HG02938 (cell line): ENCODE measurements at regions not wholly inside any gene's neighbourhood (a gene's known extent, or its start where the extent isn't known, plus 50 kb on each side); places are given as distances from the start of the nearest gene placed in this dataset.

Source experiments
- ATAC-seq: cut with Tn5 transposase; IDR thresholded peaks from one replicate; pipeline ENCODE4 v1.9.1; 2021; ENCODE audit warnings: mild to moderate bottlenecking, moderate library complexity; ENCODE audit not compliant: unreplicated experiment

- ATAC-seq: no peak
Observed at GRCh38 chrX:22650691-22651090, 349.1 kb upstream of the DDX53 start.

DNA sequence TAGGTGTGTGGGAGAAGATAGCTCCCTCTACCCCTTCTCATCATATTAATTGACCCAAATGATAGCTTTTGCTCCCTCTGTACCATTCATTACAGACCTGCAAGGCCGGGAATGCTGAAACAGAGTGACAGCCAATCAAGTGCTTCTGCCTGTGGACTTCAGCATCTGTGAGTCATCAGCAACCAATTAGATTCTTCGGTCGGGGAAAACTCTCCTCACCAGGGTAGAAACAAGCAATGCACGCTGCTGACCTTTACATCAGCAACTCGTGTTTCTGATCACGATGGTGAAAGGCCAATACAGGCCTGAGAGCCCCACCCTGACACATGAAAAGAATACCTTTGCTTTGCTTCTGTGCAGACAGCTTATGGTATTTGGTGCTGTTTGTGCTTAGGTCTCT lies 347.2 kb upstream of the DDX53 start:
- no peak for ATAC-seq

GRCh38 chrX:22660756-22661155 lies 339.0 kb upstream of the DDX53 start:
- no peak for ATAC-seq

DNA sequence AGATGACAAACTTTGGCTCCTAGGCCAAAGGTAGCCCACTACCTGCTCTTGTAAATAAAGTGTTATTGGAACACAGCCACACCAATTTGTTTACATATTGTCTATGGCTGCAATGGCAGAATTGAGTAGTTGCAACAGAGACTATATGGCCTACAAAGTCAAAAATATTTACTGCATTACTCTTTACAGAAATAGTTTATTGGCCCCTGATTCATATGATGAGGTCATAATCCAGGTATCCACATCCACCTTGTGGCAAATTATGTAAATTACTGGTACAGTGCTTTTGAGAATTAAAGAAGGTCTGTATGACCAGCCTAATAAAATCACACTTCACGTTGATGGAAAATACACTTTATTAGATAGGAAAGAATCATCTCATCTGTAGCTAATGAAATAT lies 337.0 kb upstream of the DDX53 start:
- ATAC-seq: no peak

DNA sequence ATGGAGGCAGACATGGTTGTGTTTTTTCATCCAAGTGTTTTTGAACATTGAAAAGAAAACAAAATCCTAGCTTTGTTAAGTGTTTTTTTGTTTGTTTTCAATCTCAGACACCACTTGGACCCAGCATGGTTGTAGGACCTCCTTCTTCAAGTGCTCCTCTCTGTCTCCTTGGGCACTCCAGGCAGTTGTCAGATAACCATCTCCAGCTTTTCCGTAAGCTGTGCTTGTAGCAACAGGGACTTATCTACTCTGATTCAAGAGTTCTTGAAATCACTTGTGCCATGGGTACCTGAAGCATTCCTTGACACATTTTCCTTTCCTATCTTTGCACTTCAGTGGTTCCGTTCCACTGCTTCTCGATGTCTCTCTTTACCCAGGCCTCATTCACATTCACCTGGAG lies 334.9 kb upstream of the DDX53 start:
- no peak for ATAC-seq

DNA sequence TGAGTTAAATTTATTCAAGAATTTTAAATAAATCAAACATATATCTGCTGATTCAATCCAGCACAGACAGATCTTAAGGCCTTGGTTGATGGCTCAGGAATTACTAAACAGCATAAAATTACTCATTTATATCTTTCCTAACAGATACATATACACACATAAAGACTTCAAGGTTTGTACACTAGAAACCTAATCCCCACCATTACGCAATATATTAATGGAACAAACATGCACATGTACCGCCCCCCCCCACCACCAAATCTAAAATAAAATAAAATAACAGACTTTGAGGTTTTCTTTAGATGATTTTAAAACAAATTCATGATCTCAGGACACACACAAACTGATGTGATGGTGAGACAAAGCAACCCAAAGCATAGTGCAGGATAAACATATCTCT lies 333.9 kb upstream of the DDX53 start:
- ATAC-seq: no peak

DNA sequence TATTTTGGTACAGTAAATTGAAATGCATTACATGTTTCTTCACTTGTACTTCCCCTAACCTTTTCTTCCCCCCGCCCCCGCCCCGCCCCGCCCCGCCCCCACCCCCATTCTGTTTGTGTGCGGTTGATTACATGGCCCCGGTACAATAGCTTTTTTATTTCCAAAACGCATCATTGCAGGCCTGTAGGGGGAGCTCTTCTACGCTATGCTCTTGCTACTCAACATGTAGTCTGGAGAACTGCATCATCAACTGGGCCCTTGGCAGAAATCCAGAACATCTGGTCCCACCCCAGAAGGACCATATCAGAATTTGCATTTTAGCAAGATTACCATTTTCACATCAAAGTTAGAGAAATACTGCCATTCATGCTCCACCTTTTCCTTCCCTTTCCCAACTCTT lies 333.3 kb upstream of the DDX53 start:
- no peak for ATAC-seq

GRCh38 chrX:22674932-22675331 lies 324.8 kb upstream of the DDX53 start:
- no peak for ATAC-seq

DNA sequence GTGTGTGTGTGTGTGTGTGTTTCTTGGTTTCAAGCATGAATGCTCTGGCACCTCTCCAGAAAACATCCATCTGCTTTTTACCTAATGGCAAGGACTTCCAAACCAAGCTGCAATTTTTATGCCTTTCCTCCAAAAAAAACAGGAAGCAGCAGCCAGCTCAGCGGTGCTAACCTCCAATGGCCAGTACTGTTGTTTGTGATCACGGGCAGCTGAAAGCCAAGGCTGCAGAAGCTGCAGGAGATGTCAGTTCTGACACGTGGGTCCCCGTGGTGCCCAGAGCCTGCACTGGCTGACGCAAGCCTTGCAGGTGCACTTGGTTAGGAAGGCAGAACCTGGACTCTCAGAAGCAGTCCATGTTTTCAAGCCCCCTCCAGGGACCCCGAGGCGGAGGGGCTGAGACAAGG lies 313.6 kb upstream of the DDX53 start:
- ATAC-seq: no peak

- no peak for ATAC-seq
Observed at GRCh38 chrX:22689290-22689689, 310.5 kb upstream of the DDX53 start.

DNA sequence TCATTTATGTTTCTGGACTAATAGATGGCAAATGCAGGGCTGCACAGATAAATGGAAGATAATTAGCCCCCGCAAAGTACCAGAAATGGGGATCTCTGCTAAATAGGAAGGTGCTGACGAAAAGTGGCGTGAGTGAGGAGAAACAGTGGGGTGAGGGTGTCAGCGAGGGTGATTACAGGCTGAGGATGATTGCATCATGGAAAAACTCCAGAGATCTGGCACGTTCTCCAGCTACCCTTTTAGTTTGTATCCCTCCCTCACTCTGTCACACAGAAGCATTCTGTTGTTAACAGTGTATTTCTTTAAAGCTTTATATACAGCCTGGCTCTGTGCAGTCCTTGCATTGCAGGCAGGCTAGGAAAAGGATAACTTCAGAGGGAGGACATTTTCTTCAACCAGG lies 309.6 kb upstream of the DDX53 start:
- ATAC-seq: no peak

- no peak for ATAC-seq
Observed at GRCh38 chrX:22691966-22692565, 307.7 kb upstream of the DDX53 start.

GRCh38 chrX:22698151-22698550 lies 301.6 kb upstream of the DDX53 start:
- ATAC-seq: no peak

GRCh38 chrX:22699581-22700091 lies 300.1 kb upstream of the DDX53 start:
- ATAC-seq: no peak

DNA sequence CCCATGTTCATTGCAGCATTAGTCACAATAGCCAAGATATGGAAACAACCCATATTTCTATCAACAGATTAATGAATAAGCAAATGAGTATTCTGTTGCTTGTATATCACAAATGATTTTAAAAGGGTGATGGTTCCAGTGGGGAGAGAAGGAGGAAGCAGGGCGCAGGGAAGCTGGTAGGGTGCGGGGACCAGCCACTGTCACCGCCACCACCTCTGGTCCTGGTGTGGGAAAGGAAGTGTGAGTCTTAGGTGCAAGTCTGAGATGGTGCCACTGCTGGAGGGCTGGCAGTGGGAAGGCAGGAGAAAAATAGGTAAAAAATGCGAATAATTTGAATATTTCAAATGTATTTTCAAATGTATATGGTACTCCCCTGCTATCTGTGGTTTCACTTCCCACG lies 286.8 kb upstream of the DDX53 start:
- no peak for ATAC-seq

DNA sequence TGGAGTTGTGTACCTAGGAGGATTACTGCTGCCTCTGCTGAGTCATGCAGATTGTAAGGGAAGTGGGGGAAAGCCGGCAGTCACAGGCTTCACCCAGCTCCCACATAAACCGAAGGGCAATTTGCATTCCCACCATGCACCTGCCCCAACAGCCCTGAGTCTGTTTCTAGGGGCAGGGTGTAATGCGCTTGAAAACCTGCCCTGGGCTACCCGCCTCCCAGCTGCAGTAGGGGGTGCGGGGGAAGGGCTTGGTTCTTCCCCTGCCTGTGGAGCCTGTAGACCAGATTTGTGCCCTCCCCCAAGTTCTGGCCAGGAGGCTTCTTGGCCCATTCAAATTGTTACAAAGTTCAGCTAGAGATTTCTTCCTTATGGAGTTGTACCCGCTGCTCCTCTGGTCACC lies 269.2 kb upstream of the DDX53 start:
- ATAC-seq: no peak

GRCh38 chrX:22737541-22737940 lies 262.2 kb upstream of the DDX53 start:
- no peak for ATAC-seq

GRCh38 chrX:22739276-22739675 lies 260.5 kb upstream of the DDX53 start:
- ATAC-seq: no peak

DNA sequence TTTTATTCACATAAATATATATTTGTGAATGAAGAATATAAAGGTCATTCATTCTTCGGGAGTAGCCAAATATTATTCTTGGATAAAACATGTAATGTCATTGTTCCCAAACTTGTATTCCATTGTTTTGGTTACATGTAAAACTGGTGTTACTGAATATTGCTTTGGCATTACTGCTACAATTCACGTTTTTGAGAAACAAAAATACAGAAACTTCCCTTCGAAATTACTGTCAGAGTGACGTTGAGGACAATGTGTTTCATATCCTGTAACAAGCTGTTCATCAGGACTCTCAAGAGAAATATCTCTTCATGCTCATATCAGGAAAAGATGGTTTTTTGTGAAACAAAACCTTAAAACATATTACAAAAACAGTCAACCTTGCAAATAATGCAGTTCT lies 258.9 kb upstream of the DDX53 start:
- ATAC-seq: no peak

DNA sequence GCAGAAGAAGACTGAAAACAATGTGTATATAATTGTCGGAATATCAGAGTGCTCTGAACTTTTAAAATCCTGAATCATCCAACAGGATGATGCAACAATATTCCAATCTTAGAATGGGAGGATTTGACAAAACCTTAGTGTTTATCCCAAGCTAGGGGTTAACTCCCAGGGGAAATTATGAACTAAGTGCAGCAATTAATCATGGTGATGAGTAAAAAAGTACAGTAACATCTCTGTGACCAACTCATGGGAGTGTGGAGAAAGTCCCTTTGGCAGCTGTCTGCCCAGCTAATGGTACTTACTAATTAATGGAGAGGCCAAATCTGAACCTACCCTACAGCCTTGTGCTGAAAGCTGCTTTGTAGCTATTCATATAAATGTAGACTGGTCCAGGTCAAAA lies 257.6 kb upstream of the DDX53 start:
- ATAC-seq: no peak

DNA sequence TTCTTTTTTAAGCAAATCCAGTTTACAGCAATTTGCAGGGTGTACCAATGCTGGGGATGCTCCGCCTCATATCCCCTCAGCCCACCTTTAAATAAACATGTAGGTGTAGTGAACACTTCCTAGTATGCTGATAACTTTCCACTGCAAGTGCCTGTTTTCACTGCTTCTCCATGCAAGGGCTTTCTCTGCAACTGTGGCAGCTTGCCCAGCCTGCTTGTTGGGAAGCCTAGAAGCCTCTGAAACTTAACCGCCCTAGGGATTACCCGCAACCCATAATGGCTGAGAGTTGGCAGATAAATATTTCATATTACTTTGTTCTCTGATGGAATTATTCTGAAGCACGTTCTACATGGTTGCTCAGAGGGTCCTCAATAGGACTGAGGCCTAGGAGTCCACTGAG lies 253.7 kb upstream of the DDX53 start:
- ATAC-seq: no peak

GRCh38 chrX:22748093-22748999 lies 251.4 kb upstream of the DDX53 start:
- peak; percentile 73 for ATAC-seq
